SK-N-MC (cell line): ENCODE measurements at regions not wholly inside any gene's neighbourhood (a gene's known extent, or its start where the extent isn't known, plus 50 kb on each side); places are given as distances from the start of the nearest gene placed in this dataset.

ENCODE experiments used
- EZH2 ChIP-seq: fragments of 200-600 bp; sonication (generic); IDR thresholded peaks from one replicate; pipeline ENCODE4 v1.6.1; 2017; ENCODE audit warnings: antibody characterized with exemption
- POLR2AphosphoS5 ChIP-seq: IDR thresholded peaks from 2 replicates; pipeline ENCODE4 v1.6.1; 2012; ENCODE audit warnings: mild to moderate bottlenecking, low read depth, low read length, borderline replicate concordance

GRCh38 chr9:2286825-2287455 is 271.8 kb downstream of the SMARCA2 start:
- TF ChIP-seq POLR2AphosphoS5 (no peak), EZH2 (no peak)
